Keratinocyte (primary cell): ENCODE measurements at regions not wholly inside any gene's neighbourhood (a gene's known extent, or its start where the extent isn't known, plus 50 kb on each side); places are given as distances from the start of the nearest gene placed in this dataset.

ENCODE experiments used
- DNase-seq: peaks from one replicate; pipeline ENCODE4 v3.0.0-alpha.2; 2011; ENCODE audit warnings: low read depth, missing footprints, low spot score
- FAIRE-seq: peaks from 2 replicates; lab custom pipeline; 2011; peaks lifted over from hg19 to GRCh38; lab: Jason Lieb, UNC
- H2AFZ ChIP-seq: 2 replicates; pipeline ENCODE4 v1.6.0; 2012; ENCODE audit warnings: low read length, control low read depth, inconsistent platforms; ENCODE audit not compliant: control insufficient read depth
- H3K27ac ChIP-seq: 2 replicates; pipeline ENCODE4 v1.5.1; 2011; ENCODE audit warnings: low read length; ENCODE audit not compliant: control insufficient read depth, insufficient read depth
- H3K27me3 ChIP-seq: 3 replicates; pipeline ENCODE4 v1.6.0; 2011; ENCODE audit warnings: low read length; ENCODE audit not compliant: control insufficient read depth, insufficient read depth; ENCODE audit errors: extremely low read depth
- H3K36me3 ChIP-seq, 2 experiments: 2 replicates in 1 of 2; 3 replicates in 1 of 2; pipeline ENCODE4 v1.5.1; 2011; ENCODE audit warnings: low read length in 2 of 2, mild to moderate bottlenecking in 1 of 2; ENCODE audit not compliant: control insufficient read depth in 2 of 2, insufficient read depth in 2 of 2; ENCODE audit errors: extremely low read depth in 1 of 2
- H3K4me1 ChIP-seq: 3 replicates; pipeline ENCODE4 v1.5.1; 2011; ENCODE audit warnings: low read length; ENCODE audit not compliant: control insufficient read depth, insufficient read depth; ENCODE audit errors: extremely low read depth
- H3K4me2 ChIP-seq: 3 replicates; pipeline ENCODE4 v1.6.0; 2011; ENCODE audit warnings: low read depth, low read length; ENCODE audit not compliant: control insufficient read depth, insufficient read depth; ENCODE audit errors: extremely low read depth
- H3K4me3 ChIP-seq, 3 experiments: fragments of 200-600 bp in 1 of 3; sonication (generic) in 1 of 3; 2 replicates in 2 of 3; 3 replicates in 1 of 3; pipeline ENCODE4 v1.5.1; 2011 to 2016; ENCODE audit warnings: low read length in 3 of 3, mild to moderate bottlenecking in 3 of 3, control low read depth in 2 of 3, inconsistent platforms in 1 of 3, low read depth in 1 of 3, mixed read lengths in 1 of 3, mixed run types in 1 of 3, moderate library complexity in 1 of 3; ENCODE audit not compliant: control insufficient read depth in 2 of 3, insufficient read depth in 2 of 3; ENCODE audit errors: extremely low read depth in 1 of 3
- H3K79me2 ChIP-seq: 2 replicates; pipeline ENCODE4 v1.6.0; 2012; ENCODE audit warnings: low read length; ENCODE audit not compliant: control insufficient read depth, insufficient read depth
- H3K9ac ChIP-seq: 3 replicates; pipeline ENCODE4 v1.6.0; 2011; ENCODE audit warnings: low read length; ENCODE audit not compliant: control insufficient read depth, insufficient read depth; ENCODE audit errors: extremely low read depth
- H3K9me1 ChIP-seq: 3 replicates; pipeline ENCODE4 v1.6.0; 2011; ENCODE audit warnings: low read length; ENCODE audit not compliant: control insufficient read depth, insufficient read depth; ENCODE audit errors: extremely low read depth
- H3K9me3 ChIP-seq: 2 replicates; pipeline ENCODE4 v1.5.1; 2012; ENCODE audit warnings: low read depth, low read length; ENCODE audit not compliant: control insufficient read depth
- H4K20me1 ChIP-seq: 3 replicates; pipeline ENCODE4 v1.6.0; 2011; ENCODE audit warnings: low read length; ENCODE audit not compliant: control insufficient read depth, insufficient read depth; ENCODE audit errors: extremely low read depth
- EZH2 ChIP-seq: IDR thresholded peaks from one replicate; pipeline ENCODE4 v1.6.1; 2012; ENCODE audit warnings: inconsistent platforms, mild to moderate bottlenecking, low read length, moderate library complexity
- dilution Hi-C: fragments of 300-500 bp; cut with MboI; formaldehyde crosslinking; loops from one replicate; pipeline ENCODE4 v1.7.0; 2020; ENCODE audit warnings: low sequenced_read_pairs; ENCODE audit not compliant: extremely low pct_ligation_motif_present
- TF ChIP-seq, protein P1 (sequence below), 3 experiments: IDR thresholded peaks in 1 of 3; conservative IDR thresholded peaks in 1 of 3; optimal IDR thresholded peaks in 1 of 3; 2 replicates in 2 of 3; 3 replicates in 1 of 3; pipeline versions ENCODE3 to v1.5.1; 2011; ENCODE audit warnings: low read length in 3 of 3, mild to moderate bottlenecking in 3 of 3, moderate library complexity in 2 of 3, control low read depth in 1 of 3, inconsistent platforms in 1 of 3; ENCODE audit not compliant: insufficient read depth in 2 of 3; ENCODE audit errors: extremely low read depth in 1 of 3

GRCh38 chr21:35603494-35603893 is 456.8 kb downstream of the SETD4 start:
- no peaks in the 10 kb centered on the region for H3K79me2 ChIP-seq
- no peak for DNase-seq
- H3K36me3 ChIP-seq, result no peaks in the 10 kb centered on the region
- no peak overlapping the region for H2AFZ ChIP-seq
- dilution Hi-C loops, result no loop called here
- H3K9ac ChIP-seq, result no peak overlapping the region
- TF ChIP-seq, protein P1, sequence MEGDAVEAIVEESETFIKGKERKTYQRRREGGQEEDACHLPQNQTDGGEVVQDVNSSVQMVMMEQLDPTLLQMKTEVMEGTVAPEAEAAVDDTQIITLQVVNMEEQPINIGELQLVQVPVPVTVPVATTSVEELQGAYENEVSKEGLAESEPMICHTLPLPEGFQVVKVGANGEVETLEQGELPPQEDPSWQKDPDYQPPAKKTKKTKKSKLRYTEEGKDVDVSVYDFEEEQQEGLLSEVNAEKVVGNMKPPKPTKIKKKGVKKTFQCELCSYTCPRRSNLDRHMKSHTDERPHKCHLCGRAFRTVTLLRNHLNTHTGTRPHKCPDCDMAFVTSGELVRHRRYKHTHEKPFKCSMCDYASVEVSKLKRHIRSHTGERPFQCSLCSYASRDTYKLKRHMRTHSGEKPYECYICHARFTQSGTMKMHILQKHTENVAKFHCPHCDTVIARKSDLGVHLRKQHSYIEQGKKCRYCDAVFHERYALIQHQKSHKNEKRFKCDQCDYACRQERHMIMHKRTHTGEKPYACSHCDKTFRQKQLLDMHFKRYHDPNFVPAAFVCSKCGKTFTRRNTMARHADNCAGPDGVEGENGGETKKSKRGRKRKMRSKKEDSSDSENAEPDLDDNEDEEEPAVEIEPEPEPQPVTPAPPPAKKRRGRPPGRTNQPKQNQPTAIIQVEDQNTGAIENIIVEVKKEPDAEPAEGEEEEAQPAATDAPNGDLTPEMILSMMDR (optimal IDR thresholded peaks at IDR 0.05 in 1 of 3, IDR thresholded peaks at IDR 0.05 in 1 of 3, conservative IDR thresholded peaks at IDR 0.05 in 1 of 3; ENCODE audit: extremely low read depth in 1 of 3, insufficient read depth in 2 of 3, low read length in 3 of 3), result peak in 2 of 3 experiments; percentile 22 to 23
- TF ChIP-seq EZH2, result no peak
- FAIRE-seq, result no peak
- no peak overlapping the region for H3K27ac ChIP-seq
- no peak overlapping the region for H3K4me2 ChIP-seq
- no peaks in the 10 kb centered on the region for H4K20me1 ChIP-seq
- H3K27me3 ChIP-seq, result no peaks in the 10 kb centered on the region
- H3K4me3 ChIP-seq, result no peak overlapping the region
- no peaks in the 10 kb centered on the region for H3K9me3 ChIP-seq
- peaks cover 11% of the 10 kb centered on the region for H3K4me1 ChIP-seq
- no peaks in the 10 kb centered on the region for H3K9me1 ChIP-seq

GRCh38 chr21:35602811-35603362 is 457.4 kb downstream of the SETD4 start:
- dilution Hi-C loops, result no loop called here
- Histone ChIP-seq H3K4me3 (no peak overlapping the region), H3K4me2 (no peak overlapping the region), H3K27ac (no peak overlapping the region), H3K9me3 (no peaks in the 10 kb centered on the region), H4K20me1 (no peaks in the 10 kb centered on the region), H3K79me2 (no peaks in the 10 kb centered on the region), H2AFZ (no peak overlapping the region), H3K27me3 (no peaks in the 10 kb centered on the region), H3K9me1 (no peaks in the 10 kb centered on the region), H3K4me1 (peaks cover 11% of the 10 kb centered on the region), H3K9ac (no peak overlapping the region), H3K36me3 (no peaks in the 10 kb centered on the region)
- TF ChIP-seq, protein P1 (optimal IDR thresholded peaks at IDR 0.05 in 1 of 3, IDR thresholded peaks at IDR 0.05 in 1 of 3, conservative IDR thresholded peaks at IDR 0.05 in 1 of 3; ENCODE audit: extremely low read depth in 1 of 3, insufficient read depth in 2 of 3, low read length in 3 of 3), result no peak
- TF ChIP-seq EZH2, result no peak
- no peak for DNase-seq
- FAIRE-seq, result no peak
